SK-N-SH (cell line): ENCODE measurements at regions not wholly inside any gene's neighbourhood (a gene's known extent, or its start where the extent isn't known, plus 50 kb on each side); places are given as distances from the start of the nearest gene placed in this dataset.

ENCODE experiments used
- CTCF ChIA-PET: fragments of 300-600, 350-600 bp; formaldehyde crosslinking; extraction: SDS; loops from one replicate; lab custom pipeline; 2021; lab: Yijun Ruan, JAX
- POLR2A ChIA-PET: fragments of 350-600 bp; sonication (Branson Sonifier 250); formaldehyde crosslinking; extraction: SDS; loops from one replicate; lab custom pipeline; 2020; ENCODE audit warnings: antibody characterized with exemption, inconsistent platforms; lab: Yijun Ruan, JAX
- DNase-seq: peaks from one replicate; pipeline ENCODE4 v3.0.0; 2012
- H2AFZ ChIP-seq: fragments of 200-600 bp; sonication (generic); 2 replicates; pipeline ENCODE4 v1.8.1; 2016; ENCODE audit warnings: antibody characterized with exemption, mild to moderate bottlenecking, low read depth
- H3F3A ChIP-seq: fragments of 200-600 bp; sonication (generic); replicated peaks from 2 replicates; pipeline ENCODE3; 2016; ENCODE audit warnings: antibody characterized with exemption, mild to moderate bottlenecking; ENCODE audit not compliant: insufficient read depth
- H3K27ac ChIP-seq, 2 experiments: fragments of 200-500 bp in 1 of 2; fragments of 200-600 bp in 1 of 2; sonication (Bioruptor generic) in 1 of 2; sonication (generic), shearing (Covaris generic) in 1 of 2; 2 replicates each; pipeline versions ENCODE4 v1.5.1 to v1.6.1; 2014 to 2016; ENCODE audit warnings: low read depth in 2 of 2, inconsistent platforms in 1 of 2, low read length in 1 of 2, mild to moderate bottlenecking in 1 of 2, mixed read lengths in 1 of 2
- H3K27me3 ChIP-seq: fragments of 200-600 bp; sonication (generic), shearing (Covaris generic); 2 replicates; pipeline ENCODE4 v1.6.1; 2016; ENCODE audit warnings: mixed run types; ENCODE audit not compliant: insufficient read depth
- H3K36me3 ChIP-seq, 2 experiments: fragments of 200-500 bp in 1 of 2; fragments of 200-600 bp in 1 of 2; sonication (Bioruptor generic) in 1 of 2; sonication (generic) in 1 of 2; replicated peaks in 1 of 2; 2 replicates each; pipeline versions ENCODE3 to v1.5.1; 2014 to 2016; ENCODE audit warnings: low read length in 1 of 2, mild to moderate bottlenecking in 1 of 2; ENCODE audit not compliant: insufficient read depth in 2 of 2, control insufficient read depth in 1 of 2
- H3K4me1 ChIP-seq, 2 experiments: fragments of 200-500 bp in 1 of 2; fragments of 200-600 bp in 1 of 2; sonication (Bioruptor generic) in 1 of 2; sonication (generic), shearing (Covaris generic) in 1 of 2; 2 replicates each; pipeline versions ENCODE4 v1.5.1 to v1.6.1; 2014 to 2016; ENCODE audit warnings: low read depth in 1 of 2, low read length in 1 of 2, mixed run types in 1 of 2; ENCODE audit not compliant: insufficient read depth in 2 of 2, control insufficient read depth in 1 of 2
- H3K4me2 ChIP-seq: fragments of 200-600 bp; sonication (generic), shearing (Covaris generic); 2 replicates; pipeline ENCODE4 v1.6.1; 2017; ENCODE audit warnings: mixed run types
- H3K4me3 ChIP-seq, 2 experiments: fragments of 200-500 bp in 1 of 2; fragments of 200-600 bp in 1 of 2; sonication (Bioruptor generic) in 1 of 2; sonication (generic), shearing (Covaris generic) in 1 of 2; 2 replicates each; pipeline versions ENCODE4 v1.5.1 to v1.8.1; 2014 to 2016; ENCODE audit warnings: low read depth in 2 of 2, inconsistent platforms in 1 of 2, low read length in 1 of 2, mild to moderate bottlenecking in 1 of 2, mixed read lengths in 1 of 2, moderate library complexity in 1 of 2
- H3K79me2 ChIP-seq: fragments of 200-600 bp; sonication (generic); 2 replicates; pipeline ENCODE4 v1.8.1; 2017; ENCODE audit warnings: mild to moderate bottlenecking; ENCODE audit not compliant: insufficient read depth
- H3K9ac ChIP-seq: fragments of 200-600 bp; sonication (generic); 2 replicates; pipeline ENCODE4 v1.6.1; 2017; ENCODE audit warnings: mixed run types
- H3K9me2 ChIP-seq: fragments of 200-600 bp; sonication (generic); 2 replicates; pipeline ENCODE4 v1.6.1; 2017; ENCODE audit warnings: mixed run types
- H3K9me3 ChIP-seq: fragments of 200-600 bp; sonication (generic); 2 replicates; pipeline ENCODE4 v1.6.1; 2017; ENCODE audit warnings: mixed run types, mild to moderate bottlenecking, moderate library complexity
- H4K20me1 ChIP-seq: fragments of 200-600 bp; sonication (generic); 2 replicates; pipeline ENCODE4 v1.6.1; 2017; ENCODE audit warnings: mild to moderate bottlenecking, mixed run types; ENCODE audit not compliant: insufficient read depth
- ELF1 ChIP-seq: IDR thresholded peaks from 2 replicates; pipeline ENCODE4 v1.4.0; 2012
- EP300 ChIP-seq, 2 experiments: IDR thresholded peaks; 2 replicates each; pipeline versions ENCODE4 v1.4.0 to v1.6.1; 2012; ENCODE audit warnings: borderline replicate concordance in 1 of 2, low read depth in 1 of 2, low read length in 1 of 2
- EZH2phosphoT487 ChIP-seq: fragments of 200-600 bp; sonication (generic); IDR thresholded peaks from 2 replicates; pipeline ENCODE4 v1.6.1; 2017; ENCODE audit warnings: low read depth, mixed run types, mild to moderate bottlenecking, antibody characterized with exemption, moderate library complexity, borderline replicate concordance
- FOSL2 ChIP-seq: IDR thresholded peaks from 2 replicates; pipeline ENCODE4 v1.4.0; 2012; ENCODE audit warnings: low read depth, mild to moderate bottlenecking, moderate library complexity, borderline replicate concordance
- FOXJ3 ChIP-seq: sonication (generic); formaldehyde crosslinking; IDR thresholded peaks from 2 replicates; pipeline ENCODE4 v1.5.1; 2020; ENCODE audit warnings: mild to moderate bottlenecking, missing genetic modification reagents
- FOXM1 ChIP-seq: IDR thresholded peaks from 2 replicates; pipeline ENCODE4 v1.4.0; 2012; ENCODE audit warnings: low read depth, mild to moderate bottlenecking
- GABPA ChIP-seq: IDR thresholded peaks from 2 replicates; pipeline ENCODE4 v1.4.0; 2012; ENCODE audit warnings: low read depth, mild to moderate bottlenecking
- GATA2 ChIP-seq: sonication (generic); formaldehyde crosslinking; IDR thresholded peaks from 2 replicates; pipeline ENCODE4 v1.5.0; 2020; ENCODE audit warnings: mild to moderate bottlenecking, missing genetic modification reagents
- MEF2A ChIP-seq: IDR thresholded peaks from 2 replicates; pipeline ENCODE4 v1.4.0; 2012; ENCODE audit warnings: low read depth, borderline replicate concordance
- MXI1 ChIP-seq: IDR thresholded peaks from 2 replicates; pipeline ENCODE4 v1.6.1; 2012; ENCODE audit warnings: mild to moderate bottlenecking, low read depth, low read length, improper control_type of control experiment
- NFIC ChIP-seq: IDR thresholded peaks from 2 replicates; pipeline ENCODE4 v1.4.0; 2012; ENCODE audit warnings: borderline replicate concordance
- RXRA ChIP-seq: IDR thresholded peaks from 2 replicates; pipeline ENCODE4 v1.4.0; 2012; ENCODE audit warnings: low read depth, mild to moderate bottlenecking, borderline replicate concordance
- SIN3A ChIP-seq: IDR thresholded peaks from 2 replicates; pipeline ENCODE4 v1.6.1; 2012; ENCODE audit warnings: low read depth, mild to moderate bottlenecking, low read length, moderate library complexity, borderline replicate concordance
- TAF1 ChIP-seq: IDR thresholded peaks from 2 replicates; pipeline ENCODE4 v1.6.1; 2012; ENCODE audit warnings: low read depth, mild to moderate bottlenecking, low read length, moderate library complexity, borderline replicate concordance
- TEAD4 ChIP-seq: IDR thresholded peaks from 2 replicates; pipeline ENCODE4 v1.4.0; 2012; ENCODE audit warnings: mild to moderate bottlenecking, borderline replicate concordance; ENCODE audit not compliant: insufficient read depth
- YY1 ChIP-seq: IDR thresholded peaks from 2 replicates; pipeline ENCODE4 v1.4.0; 2012; ENCODE audit warnings: low read depth, mild to moderate bottlenecking
- whole genome bisulfite sequencing: methylation state at CpG from one replicate; pipeline ENCODE4 v1.1.6; 2017; ENCODE audit warnings: low lambda C conversion rate; 5-methylcytosine and 5-hydroxymethylcytosine counted together
- TF ChIP-seq, protein P1 (sequence below): IDR thresholded peaks from 2 replicates; pipeline ENCODE4; 2012
- TF ChIP-seq, protein P2 (sequence below): IDR thresholded peaks from 2 replicates; pipeline ENCODE4 v1.4.0; 2012; ENCODE audit warnings: low read depth
- TF ChIP-seq, protein P3 (sequence below): IDR thresholded peaks from 2 replicates; pipeline ENCODE4 v1.4.0; 2012; ENCODE audit warnings: low read depth, borderline replicate concordance
- TF ChIP-seq, protein P4 (sequence below): fragments of 200-600 bp; sonication (generic); IDR thresholded peaks from 2 replicates; pipeline ENCODE4 v1.6.1; 2017; ENCODE audit warnings: antibody characterized with exemption, mild to moderate bottlenecking, moderate library complexity

DNA sequence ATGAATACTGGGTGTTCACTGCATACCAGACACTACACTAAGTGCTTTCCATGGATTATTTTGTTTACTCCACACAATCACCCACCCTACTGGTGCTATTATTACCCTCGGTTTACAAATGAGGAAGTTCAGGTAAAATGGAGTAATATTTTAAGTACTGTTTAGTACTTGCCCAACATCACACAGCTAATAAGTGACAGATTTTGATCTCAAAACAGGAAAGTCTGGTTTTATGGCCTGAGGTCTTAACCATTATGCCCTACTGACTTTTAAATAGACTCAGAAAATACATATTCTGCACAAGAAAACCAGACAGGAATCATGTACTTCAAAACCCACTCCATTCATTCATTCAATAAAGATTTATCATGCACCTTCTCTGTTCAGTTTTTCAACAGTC, 431.0 kb upstream of the TLE4 start:
- Histone ChIP-seq H3F3A (no peaks in the 10 kb centered on the region), H3K79me2 (no peaks in the 10 kb centered on the region), H3K36me3 (no peaks in the 10 kb centered on the region), H3K27me3 (no peaks in the 10 kb centered on the region), H2AFZ (no peak overlapping the region), H3K4me2 (no peak overlapping the region), H4K20me1 (no peaks in the 10 kb centered on the region), H3K4me1 (no peaks in the 10 kb centered on the region), H3K9me2 (no peaks in the 10 kb centered on the region), H3K27ac (no peak overlapping the region), H3K9ac (no peak overlapping the region), H3K9me3 (no peaks in the 10 kb centered on the region), H3K4me3 (no peak overlapping the region)
- TF ChIP-seq EP300 (IDR thresholded peaks at IDR 0.05; ENCODE audit: borderline replicate concordance in 1 of 2, low read depth in 1 of 2, low read length in 1 of 2) (no peak), ELF1 (no peak), TAF1 (no peak), SIN3A (no peak), MEF2A (no peak), NFIC (no peak), EZH2phosphoT487 (no peak), GABPA (no peak)
- TF ChIP-seq, protein P1, sequence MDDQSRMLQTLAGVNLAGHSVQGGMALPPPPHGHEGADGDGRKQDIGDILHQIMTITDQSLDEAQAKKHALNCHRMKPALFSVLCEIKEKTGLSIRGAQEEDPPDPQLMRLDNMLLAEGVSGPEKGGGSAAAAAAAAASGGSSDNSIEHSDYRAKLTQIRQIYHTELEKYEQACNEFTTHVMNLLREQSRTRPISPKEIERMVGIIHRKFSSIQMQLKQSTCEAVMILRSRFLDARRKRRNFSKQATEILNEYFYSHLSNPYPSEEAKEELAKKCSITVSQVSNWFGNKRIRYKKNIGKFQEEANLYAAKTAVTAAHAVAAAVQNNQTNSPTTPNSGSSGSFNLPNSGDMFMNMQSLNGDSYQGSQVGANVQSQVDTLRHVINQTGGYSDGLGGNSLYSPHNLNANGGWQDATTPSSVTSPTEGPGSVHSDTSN, result no peak
- TF ChIP-seq, protein P2, sequence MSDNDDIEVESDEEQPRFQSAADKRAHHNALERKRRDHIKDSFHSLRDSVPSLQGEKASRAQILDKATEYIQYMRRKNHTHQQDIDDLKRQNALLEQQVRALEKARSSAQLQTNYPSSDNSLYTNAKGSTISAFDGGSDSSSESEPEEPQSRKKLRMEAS, result no peak
- ChIA-PET POLR2A (no interaction called here), CTCF (interaction anchor here (2.4 to 3.4 kb wide), 2 partner anchors 10 to 12 kb away, joined by 9 to 17 read pairs; no protein-coding TSS in a partner anchor)
- no peak for DNase-seq
- WGBS, result 88% methylated on average over 1 of the region's 1 CpG

DNA sequence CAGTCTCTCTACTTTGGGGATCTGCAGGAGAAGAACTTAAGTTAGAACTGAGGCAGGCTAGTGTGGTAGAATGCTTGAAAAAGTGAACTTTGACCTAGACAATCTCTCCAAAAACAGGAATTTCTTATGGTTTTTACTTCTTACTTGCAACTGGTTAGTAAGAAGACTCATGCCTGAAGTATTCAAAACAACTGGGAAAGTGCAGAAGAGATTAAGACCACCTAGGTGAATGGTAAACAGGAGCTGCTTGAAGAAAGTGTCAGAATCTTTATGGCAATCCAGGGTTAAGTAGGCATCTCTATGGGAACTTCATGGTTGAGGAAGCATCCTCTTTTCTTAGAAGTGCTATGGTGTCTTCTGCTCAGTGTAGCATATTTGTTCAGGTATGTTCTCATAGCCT, 428.6 kb upstream of the TLE4 start:
- Histone ChIP-seq H4K20me1 (no peaks in the 10 kb centered on the region), H3K27me3 (no peaks in the 10 kb centered on the region), H3K4me1 (no peaks in the 10 kb centered on the region), H3K27ac (no peak overlapping the region), H3K4me3 (no peak overlapping the region), H3K36me3 (no peaks in the 10 kb centered on the region), H3K9ac (no peak overlapping the region), H3K4me2 (no peak overlapping the region), H3K79me2 (no peaks in the 10 kb centered on the region), H3K9me2 (no peaks in the 10 kb centered on the region), H2AFZ (no peak overlapping the region), H3F3A (no peaks in the 10 kb centered on the region), H3K9me3 (no peaks in the 10 kb centered on the region)
- no peak for DNase-seq
- ChIA-PET POLR2A (no interaction called here), CTCF (interaction anchor here (1.2 to 2.4 kb wide), 2 partner anchors 8 to 13 kb away, joined by 3 to 9 read pairs; no protein-coding TSS in a partner anchor)
- TF ChIP-seq, protein P1, result no peak
- TF ChIP-seq NFIC, result no peak
- TF ChIP-seq TAF1, result no peak
- no peak for TF ChIP-seq EZH2phosphoT487
- no peak for TF ChIP-seq GABPA
- TF ChIP-seq, protein P3, sequence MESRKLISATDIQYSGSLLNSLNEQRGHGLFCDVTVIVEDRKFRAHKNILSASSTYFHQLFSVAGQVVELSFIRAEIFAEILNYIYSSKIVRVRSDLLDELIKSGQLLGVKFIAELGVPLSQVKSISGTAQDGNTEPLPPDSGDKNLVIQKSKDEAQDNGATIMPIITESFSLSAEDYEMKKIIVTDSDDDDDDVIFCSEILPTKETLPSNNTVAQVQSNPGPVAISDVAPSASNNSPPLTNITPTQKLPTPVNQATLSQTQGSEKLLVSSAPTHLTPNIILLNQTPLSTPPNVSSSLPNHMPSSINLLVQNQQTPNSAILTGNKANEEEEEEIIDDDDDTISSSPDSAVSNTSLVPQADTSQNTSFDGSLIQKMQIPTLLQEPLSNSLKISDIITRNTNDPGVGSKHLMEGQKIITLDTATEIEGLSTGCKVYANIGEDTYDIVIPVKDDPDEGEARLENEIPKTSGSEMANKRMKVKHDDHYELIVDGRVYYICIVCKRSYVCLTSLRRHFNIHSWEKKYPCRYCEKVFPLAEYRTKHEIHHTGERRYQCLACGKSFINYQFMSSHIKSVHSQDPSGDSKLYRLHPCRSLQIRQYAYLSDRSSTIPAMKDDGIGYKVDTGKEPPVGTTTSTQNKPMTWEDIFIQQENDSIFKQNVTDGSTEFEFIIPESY, result no peak
- TF ChIP-seq TEAD4, result no peak
- TF ChIP-seq FOSL2, result no peak
- TF ChIP-seq RXRA, result no peak
- no peak for TF ChIP-seq YY1
- no peak for TF ChIP-seq MEF2A
- TF ChIP-seq MXI1, result no peak
- TF ChIP-seq, protein P4, sequence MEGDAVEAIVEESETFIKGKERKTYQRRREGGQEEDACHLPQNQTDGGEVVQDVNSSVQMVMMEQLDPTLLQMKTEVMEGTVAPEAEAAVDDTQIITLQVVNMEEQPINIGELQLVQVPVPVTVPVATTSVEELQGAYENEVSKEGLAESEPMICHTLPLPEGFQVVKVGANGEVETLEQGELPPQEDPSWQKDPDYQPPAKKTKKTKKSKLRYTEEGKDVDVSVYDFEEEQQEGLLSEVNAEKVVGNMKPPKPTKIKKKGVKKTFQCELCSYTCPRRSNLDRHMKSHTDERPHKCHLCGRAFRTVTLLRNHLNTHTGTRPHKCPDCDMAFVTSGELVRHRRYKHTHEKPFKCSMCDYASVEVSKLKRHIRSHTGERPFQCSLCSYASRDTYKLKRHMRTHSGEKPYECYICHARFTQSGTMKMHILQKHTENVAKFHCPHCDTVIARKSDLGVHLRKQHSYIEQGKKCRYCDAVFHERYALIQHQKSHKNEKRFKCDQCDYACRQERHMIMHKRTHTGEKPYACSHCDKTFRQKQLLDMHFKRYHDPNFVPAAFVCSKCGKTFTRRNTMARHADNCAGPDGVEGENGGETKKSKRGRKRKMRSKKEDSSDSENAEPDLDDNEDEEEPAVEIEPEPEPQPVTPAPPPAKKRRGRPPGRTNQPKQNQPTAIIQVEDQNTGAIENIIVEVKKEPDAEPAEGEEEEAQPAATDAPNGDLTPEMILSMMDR, result no peak
- no peak for TF ChIP-seq FOXM1
- TF ChIP-seq FOXJ3 (CRISPR knock-in tag), result no peak
- no peak for TF ChIP-seq GATA2 (CRISPR knock-in tag)
